Tibial artery (tissue), 4 donors: ENCODE measurements at regions not wholly inside any gene's neighbourhood (a gene's known extent, or its start where the extent isn't known, plus 50 kb on each side); places are given as distances from the start of the nearest gene placed in this dataset.
"Not testable (repeated sequence)": the region's sequence is repeated elsewhere in the genome, so short reads cannot be mapped to it uniquely, and the experiment has no call there.

ENCODE experiments used
- DNase-seq, 2 donors: peaks; one replicate each; pipeline ENCODE4 v3.0.0-alpha.2; 2019
- H3K27ac ChIP-seq, 2 donors: fragments of 200-600 bp; sonication (generic) in 1 of 2; 1 replicate in 1 of 2; 2 replicates in 1 of 2; pipeline ENCODE4 v1.5.1; 2018 to 2019; ENCODE audit warnings: mild to moderate bottlenecking in 1 of 2
- H3K27me3 ChIP-seq, 2 donors: fragments of 200-600 bp; sonication (generic) in 1 of 2; one replicate each; pipeline versions ENCODE4 v1.5.1 to v1.6.0; 2016 to 2019
- H3K36me3 ChIP-seq, 3 donors: fragments of 200-600 bp; sonication (generic) in 2 of 3; one replicate each; pipeline ENCODE4 v1.5.1; 2016 to 2019; ENCODE audit warnings: mild to moderate bottlenecking in 2 of 3
- H3K4me1 ChIP-seq, 4 donors: fragments of 200-600 bp; sonication (generic) in 2 of 4; 1 replicate in 3 of 4; 2 replicates in 1 of 4; pipeline ENCODE4 v1.5.1; 2016 to 2019
- H3K4me3 ChIP-seq, 2 donors: fragments of 200-600 bp; sonication (generic) in 1 of 2; 1 replicate in 1 of 2; 2 replicates in 1 of 2; pipeline ENCODE4 v1.5.1; 2018 to 2019; ENCODE audit warnings: mild to moderate bottlenecking in 2 of 2
- H3K9me3 ChIP-seq, 3 donors: fragments of 200-600 bp; sonication (generic) in 1 of 3; one replicate each; pipeline ENCODE4 v1.5.1; 2016 to 2019
- CTCF ChIP-seq, 2 experiments: fragments of 200-600 bp in 1 of 2; fragments of 450-650 bp in 1 of 2; IDR thresholded peaks; one replicate each; pipeline ENCODE4 v1.5.1; 2017 to 2019; ENCODE audit warnings: antibody characterized with exemption in 2 of 2, mild to moderate bottlenecking in 1 of 2, moderate library complexity in 1 of 2
- intact Hi-C: fragments of 100-400 bp; cut with DNase I; formaldehyde crosslinking; loops from one replicate; pipeline ENCODE4 v1.15.0; 2023; ENCODE audit warnings: low total_unique reads

- Histone ChIP-seq H3K36me3 (no peaks in the 10 kb centered on the region), H3K4me1 (no peaks in the 10 kb centered on the region), H3K9me3 (peaks cover 0 to 18% (median 13%) of the 10 kb centered on the region in 3 donors), H3K4me3 (no peak overlapping the region), H3K27me3 (no peaks in the 10 kb centered on the region), H3K27ac (no peak overlapping the region)
- TF ChIP-seq CTCF (IDR thresholded peaks at IDR 0.05) = no peak
- no peak for DNase-seq
- intact Hi-C loops = no loop called here
These were observed 969.7 kb upstream of the USP15 start for GRCh38 chr12:61290473-61290872.

GRCh38 chr12:61291647-61292046 is 968.6 kb upstream of the USP15 start:
- no peak for TF ChIP-seq CTCF (IDR thresholded peaks at IDR 0.05)
- Histone ChIP-seq H3K9me3 (peaks cover 0 to 18% (median 9%) of the 10 kb centered on the region in 3 donors), H3K27me3 (no peaks in the 10 kb centered on the region), H3K36me3 (no peaks in the 10 kb centered on the region), H3K27ac (no peak overlapping the region), H3K4me1 (no peaks in the 10 kb centered on the region), H3K4me3 (no peak overlapping the region)
- intact Hi-C loops = no loop called here
- no peak for DNase-seq

- H3K27ac ChIP-seq, H3K4me3 ChIP-seq, DNase-seq, H3K36me3 ChIP-seq, H3K27me3 ChIP-seq, H3K4me1 ChIP-seq, H3K9me3 ChIP-seq, intact Hi-C loops: not testable (repeated sequence)
These were observed 966.2 kb upstream of the USP15 start for GRCh38 chr12:61294011-61294410.

GRCh38 chr12:61301817-61302216 is 958.4 kb upstream of the USP15 start:
- Histone ChIP-seq H3K4me1 (no peaks in the 10 kb centered on the region), H3K27me3 (no peaks in the 10 kb centered on the region), H3K4me3 (no peak overlapping the region), H3K9me3 (no peaks in the 10 kb centered on the region), H3K36me3 (no peaks in the 10 kb centered on the region), H3K27ac (no peak overlapping the region)
- DNase-seq = no peak
- intact Hi-C loops = no loop called here
- no peak for TF ChIP-seq CTCF (IDR thresholded peaks at IDR 0.05)

- H3K36me3 ChIP-seq = no peaks in the 10 kb centered on the region
- TF ChIP-seq CTCF (IDR thresholded peaks at IDR 0.05) = no peak
- H3K4me1 ChIP-seq = no peaks in the 10 kb centered on the region
- H3K9me3 ChIP-seq = no peaks in the 10 kb centered on the region
- H3K4me3 ChIP-seq = no peak overlapping the region
- intact Hi-C loops = no loop called here
- H3K27ac ChIP-seq = no peak overlapping the region
- H3K27me3 ChIP-seq = no peaks in the 10 kb centered on the region
- no peak for DNase-seq
These were observed 957.9 kb upstream of the USP15 start for GRCh38 chr12:61302282-61302681.

GRCh38 chr12:61308220-61308619 is 952.0 kb upstream of the USP15 start:
- TF ChIP-seq CTCF (IDR thresholded peaks at IDR 0.05) = no peak
- H3K9me3 ChIP-seq = no peaks in the 10 kb centered on the region
- intact Hi-C loops = no loop called here

More at GRCh38 chr12:61308220-61308619, 952.0 kb upstream of the USP15 start:
- Histone ChIP-seq H3K27me3 (no peaks in the 10 kb centered on the region), H3K27ac (no peak overlapping the region), H3K4me3 (no peak overlapping the region), H3K36me3 (no peaks in the 10 kb centered on the region), H3K4me1 (no peaks in the 10 kb centered on the region)
- no peak for DNase-seq
